IMR-90 (cell line): ENCODE measurements at regions not wholly inside any gene's neighbourhood (a gene's known extent, or its start where the extent isn't known, plus 50 kb on each side); places are given as distances from the start of the nearest gene placed in this dataset.

Source experiments
- ATAC-seq: fragments of 200-7000 bp; cut with Tn5 transposase; 2 replicates; pipeline ENCODE4 v1.9.1; 2020; ENCODE audit warnings: low read depth, mild to moderate bottlenecking, moderate library complexity
- BruUV-seq: library from RNA; stranded (reverse); fragments of 400-500 nt; replicated peaks from 2 replicates; lab custom pipeline; 2021; lab: Mats Ljungman, UMichigan
- CTCF ChIA-PET: fragments of 300-600 bp; formaldehyde crosslinking; extraction: SDS; loops from one replicate; lab custom pipeline; 2021; ENCODE audit warnings: antibody characterized with exemption; lab: Yijun Ruan, JAX
- POLR2A ChIA-PET: fragments of 300-600 bp; sonication (Branson Sonifier 250); formaldehyde crosslinking; loops from one replicate; lab custom pipeline; 2022; ENCODE audit warnings: antibody characterized with exemption; ENCODE audit not compliant: unreplicated experiment; lab: Charles Lee
- DNase-seq: peaks from one replicate; pipeline ENCODE4 v3.0.0; 2013
- H2AFZ ChIP-seq: replicated peaks from 2 replicates; pipeline ENCODE3; 2013; ENCODE audit warnings: low read length, mild to moderate bottlenecking; ENCODE audit not compliant: poor library complexity
- H2AK5ac ChIP-seq: 2 replicates; pipeline ENCODE4 v1.6.1; 2013; ENCODE audit warnings: low read depth, low read length, inconsistent platforms
- H2AK9ac ChIP-seq: replicated peaks from 2 replicates; pipeline ENCODE3; 2013; ENCODE audit warnings: mild to moderate bottlenecking, low read depth, low read length, moderate library complexity; ENCODE audit not compliant: poor library complexity
- H2BK120ac ChIP-seq: 2 replicates; pipeline ENCODE4 v1.6.1; 2013; ENCODE audit warnings: low read depth, low read length, inconsistent platforms
- H2BK15ac ChIP-seq: 3 replicates; pipeline ENCODE4 v1.6.1; 2013; ENCODE audit warnings: low read depth, low read length, inconsistent platforms
- H2BK20ac ChIP-seq: 2 replicates; pipeline ENCODE4 v1.6.1; 2013; ENCODE audit warnings: low read depth, mild to moderate bottlenecking, inconsistent platforms, low read length, moderate library complexity
- H2BK5ac ChIP-seq: 2 replicates; pipeline ENCODE4 v1.6.1; 2013; ENCODE audit warnings: mild to moderate bottlenecking, low read depth, low read length, inconsistent platforms; ENCODE audit not compliant: poor library complexity, severe bottlenecking
- H3K14ac ChIP-seq: replicated peaks from 2 replicates; pipeline ENCODE4 v1.6.1; 2013; ENCODE audit warnings: low read depth, low read length, inconsistent platforms
- H3K18ac ChIP-seq: 2 replicates; pipeline ENCODE4 v1.6.1; 2013; ENCODE audit warnings: low read depth, low read length, control low read depth
- H3K23ac ChIP-seq: 2 replicates; pipeline ENCODE4 v1.6.1; 2013; ENCODE audit warnings: low read depth, low read length, inconsistent platforms
- H3K27ac ChIP-seq: 2 replicates; pipeline ENCODE4 v1.5.1; 2013; ENCODE audit warnings: mild to moderate bottlenecking, control low read depth, low read length; ENCODE audit not compliant: insufficient read depth
- H3K27me3 ChIP-seq: 2 replicates; pipeline ENCODE4 v1.6.1; 2013; ENCODE audit warnings: low read length; ENCODE audit not compliant: control insufficient read depth, insufficient read depth
- H3K36me3 ChIP-seq: 2 replicates; pipeline ENCODE4 v1.6.1; 2013; ENCODE audit warnings: low read length, mixed read lengths; ENCODE audit not compliant: control insufficient read depth, insufficient read depth
- H3K4ac ChIP-seq: 2 replicates; pipeline ENCODE4 v1.6.1; 2013; ENCODE audit warnings: low read depth, low read length, inconsistent platforms
- H3K4me1 ChIP-seq: 2 replicates; pipeline ENCODE4 v1.6.1; 2013; ENCODE audit warnings: low read length, mixed read lengths; ENCODE audit not compliant: control insufficient read depth, insufficient read depth
- H3K4me2 ChIP-seq: 2 replicates; pipeline ENCODE4 v1.6.1; 2013; ENCODE audit warnings: low read depth, mild to moderate bottlenecking, control low read depth, low read length, moderate library complexity
- H3K4me3 ChIP-seq: 2 replicates; pipeline ENCODE4 v1.5.1; 2013; ENCODE audit warnings: low read depth, mild to moderate bottlenecking, control low read depth, low read length, moderate library complexity; ENCODE audit not compliant: insufficient read depth
- H3K56ac ChIP-seq: 2 replicates; pipeline ENCODE4 v1.6.1; 2013; ENCODE audit warnings: low read length, inconsistent platforms; ENCODE audit not compliant: insufficient read depth; ENCODE audit errors: extremely low read depth
- H3K79me1 ChIP-seq, 2 experiments: 2 replicates each; pipeline ENCODE4 v1.6.1; 2013; ENCODE audit warnings: low read length in 2 of 2, inconsistent platforms in 1 of 2, low read depth in 1 of 2
- H3K9ac ChIP-seq: 2 replicates; pipeline ENCODE4 v1.6.1; 2013; ENCODE audit warnings: low read depth, low read length, control low read depth
- H3K9me1 ChIP-seq: 2 replicates; pipeline ENCODE4 v1.6.1; 2013; ENCODE audit warnings: low read length, inconsistent platforms; ENCODE audit not compliant: insufficient read depth
- H3K9me3 ChIP-seq: 2 replicates; pipeline ENCODE4 v1.6.1; 2013; ENCODE audit warnings: low read length; ENCODE audit not compliant: control insufficient read depth, insufficient read depth
- H4K20me1 ChIP-seq: 2 replicates; pipeline ENCODE4 v1.6.1; 2013; ENCODE audit warnings: low read length, inconsistent platforms; ENCODE audit not compliant: insufficient read depth
- H4K5ac ChIP-seq: 2 replicates; pipeline ENCODE4 v1.6.1; 2013; ENCODE audit warnings: mild to moderate bottlenecking, low read depth, low read length, control low read depth
- H4K8ac ChIP-seq, 2 experiments: 2 replicates each; pipeline ENCODE4 v1.6.1; 2013; ENCODE audit warnings: low read depth in 2 of 2, low read length in 2 of 2, control low read depth in 1 of 2, inconsistent platforms in 1 of 2
- H4K91ac ChIP-seq: 2 replicates; pipeline ENCODE4 v1.6.1; 2013; ENCODE audit warnings: low read depth, low read length, inconsistent platforms; ENCODE audit not compliant: insufficient read depth
- BHLHE40 ChIP-seq: fragments of 150-350 bp; IDR thresholded peaks from 2 replicates; pipeline ENCODE4 v1.6.1; 2016; ENCODE audit warnings: mild to moderate bottlenecking, low read depth, low read length
- CEBPB ChIP-seq: IDR thresholded peaks from 2 replicates; pipeline ENCODE4 v1.6.1; 2012; ENCODE audit warnings: low read depth, low read length, improper control_type of control experiment
- CHD1 ChIP-seq: IDR thresholded peaks from 2 replicates; pipeline ENCODE4 v1.6.1; 2012; ENCODE audit warnings: low read depth, low read length, improper control_type of control experiment
- FOS ChIP-seq: fragments of 150-350 bp; IDR thresholded peaks from 2 replicates; pipeline ENCODE4 v1.6.1; 2016; ENCODE audit warnings: low read depth, low read length
- POLR2A ChIP-seq: IDR thresholded peaks from 2 replicates; pipeline ENCODE4 v1.6.1; 2012; ENCODE audit warnings: mild to moderate bottlenecking, low read depth, low read length
- RCOR1 ChIP-seq: IDR thresholded peaks from 2 replicates; pipeline ENCODE4 v1.6.1; 2012; ENCODE audit warnings: mild to moderate bottlenecking, low read length, improper control_type of control experiment; ENCODE audit not compliant: insufficient replicate concordance
- RFX5 ChIP-seq: IDR thresholded peaks from 2 replicates; pipeline ENCODE4 v1.8.0; 2012; ENCODE audit warnings: low read depth, mild to moderate bottlenecking, low read length, moderate library complexity
- SMC3 ChIP-seq: fragments of 150-350 bp; IDR thresholded peaks from 2 replicates; pipeline ENCODE4 v1.6.1; 2016; ENCODE audit warnings: low read depth, mild to moderate bottlenecking, antibody characterized with exemption, low read length, moderate library complexity
- dilution Hi-C: fragments of 300-500 bp; cut with HindIII; formaldehyde crosslinking; loops from one replicate; pipeline ENCODE4 v1.14.3; 2018; ENCODE audit warnings: low sequenced_read_pairs; ENCODE audit not compliant: unreplicated experiment
- in situ Hi-C: fragments of 300-500 bp; cut with MboI; formaldehyde crosslinking; loops from 3 replicates; pipeline ENCODE4 v1.14.3; 2019; ENCODE audit warnings: low sequenced_read_pairs, inconsistent platforms, mixed read lengths
- intact Hi-C: fragments of 100-400 bp; cut with micrococcal nuclease; formaldehyde crosslinking; loops from 2 replicates; pipeline ENCODE4 v1.10.0; 2022
- TF ChIP-seq, protein P1 (sequence below): fragments of 150-350 bp; IDR thresholded peaks from 2 replicates; pipeline ENCODE4 v1.6.1; 2017; ENCODE audit warnings: mild to moderate bottlenecking, antibody characterized with exemption, low read length, low read depth
- TF ChIP-seq, protein P2 (sequence below): fragments of 150-350 bp; IDR thresholded peaks from 2 replicates; pipeline ENCODE4 v1.6.1; 2016; ENCODE audit warnings: low read depth, mild to moderate bottlenecking, low read length, moderate library complexity, borderline replicate concordance
- TF ChIP-seq, protein P3 (sequence below): conservative IDR thresholded peaks from 2 replicates; pipeline ENCODE4 v1.5.1; 2012; ENCODE audit warnings: mild to moderate bottlenecking, low read depth, low read length, improper control_type of control experiment

DNA sequence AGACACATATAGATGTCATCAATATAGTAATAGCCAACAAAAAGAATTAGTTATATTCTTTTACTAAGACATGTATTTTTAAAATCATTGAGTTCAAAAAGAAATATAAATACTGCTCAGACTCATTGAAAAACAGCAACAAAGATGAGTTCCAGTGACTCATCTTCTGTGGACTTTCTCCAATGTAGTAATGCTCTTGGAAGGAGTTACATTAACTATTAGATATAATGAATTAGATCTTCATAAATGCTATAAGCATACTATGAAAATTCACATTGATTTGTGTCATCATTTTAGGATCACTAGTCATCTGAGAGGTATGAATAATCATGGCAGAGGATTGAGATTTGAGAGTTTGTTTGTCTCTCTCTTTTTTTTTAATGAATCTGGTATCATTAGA, 547.8 kb upstream of the PCDH7 start:
- Histone ChIP-seq H3K9me3 (peaks cover 2% of the 10 kb centered on the region), H4K91ac (no peak overlapping the region), H3K4ac (no peak overlapping the region), H2AK9ac (no peak overlapping the region), H3K27me3 (no peaks in the 10 kb centered on the region), H3K4me2 (no peak overlapping the region), H3K36me3 (no peaks in the 10 kb centered on the region), H3K14ac (no peak overlapping the region), H4K8ac (no peak overlapping the region), H3K79me1 (no peaks in the 10 kb centered on the region), H2AK5ac (no peak overlapping the region), H3K4me3 (no peak overlapping the region), H3K4me1 (no peaks in the 10 kb centered on the region), H2AFZ (no peak overlapping the region), H3K9me1 (no peaks in the 10 kb centered on the region), H2BK120ac (no peak overlapping the region), H2BK5ac (no peak overlapping the region), H3K18ac (no peak overlapping the region), H4K5ac (no peak overlapping the region), H3K23ac (no peak overlapping the region), H3K9ac (no peak overlapping the region), H3K56ac (no peak overlapping the region), H2BK15ac (no peak overlapping the region), H4K20me1 (no peaks in the 10 kb centered on the region), H3K27ac (no peak overlapping the region), H2BK20ac (no peak overlapping the region)
- in situ Hi-C loops: no loop called here
- ChIA-PET POLR2A (no interaction called here), CTCF (interaction anchor here (0.6 kb wide), 1 partner anchor 128 kb away, joined by 3 read pairs; no protein-coding TSS in a partner anchor)
- DNase-seq: peak; percentile 2
- no TSS peak for BruUV-seq
- TF ChIP-seq FOS (no peak), SMC3 (no peak), BHLHE40 (no peak), CHD1 (no peak), CEBPB (no peak), RCOR1 (no peak), RFX5 (no peak), POLR2A (no peak)
- TF ChIP-seq, protein P1, sequence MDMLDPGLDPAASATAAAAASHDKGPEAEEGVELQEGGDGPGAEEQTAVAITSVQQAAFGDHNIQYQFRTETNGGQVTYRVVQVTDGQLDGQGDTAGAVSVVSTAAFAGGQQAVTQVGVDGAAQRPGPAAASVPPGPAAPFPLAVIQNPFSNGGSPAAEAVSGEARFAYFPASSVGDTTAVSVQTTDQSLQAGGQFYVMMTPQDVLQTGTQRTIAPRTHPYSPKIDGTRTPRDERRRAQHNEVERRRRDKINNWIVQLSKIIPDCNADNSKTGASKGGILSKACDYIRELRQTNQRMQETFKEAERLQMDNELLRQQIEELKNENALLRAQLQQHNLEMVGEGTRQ: no peak
- TF ChIP-seq, protein P2, sequence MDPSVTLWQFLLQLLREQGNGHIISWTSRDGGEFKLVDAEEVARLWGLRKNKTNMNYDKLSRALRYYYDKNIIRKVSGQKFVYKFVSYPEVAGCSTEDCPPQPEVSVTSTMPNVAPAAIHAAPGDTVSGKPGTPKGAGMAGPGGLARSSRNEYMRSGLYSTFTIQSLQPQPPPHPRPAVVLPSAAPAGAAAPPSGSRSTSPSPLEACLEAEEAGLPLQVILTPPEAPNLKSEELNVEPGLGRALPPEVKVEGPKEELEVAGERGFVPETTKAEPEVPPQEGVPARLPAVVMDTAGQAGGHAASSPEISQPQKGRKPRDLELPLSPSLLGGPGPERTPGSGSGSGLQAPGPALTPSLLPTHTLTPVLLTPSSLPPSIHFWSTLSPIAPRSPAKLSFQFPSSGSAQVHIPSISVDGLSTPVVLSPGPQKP: no peak
- TF ChIP-seq, protein P3, sequence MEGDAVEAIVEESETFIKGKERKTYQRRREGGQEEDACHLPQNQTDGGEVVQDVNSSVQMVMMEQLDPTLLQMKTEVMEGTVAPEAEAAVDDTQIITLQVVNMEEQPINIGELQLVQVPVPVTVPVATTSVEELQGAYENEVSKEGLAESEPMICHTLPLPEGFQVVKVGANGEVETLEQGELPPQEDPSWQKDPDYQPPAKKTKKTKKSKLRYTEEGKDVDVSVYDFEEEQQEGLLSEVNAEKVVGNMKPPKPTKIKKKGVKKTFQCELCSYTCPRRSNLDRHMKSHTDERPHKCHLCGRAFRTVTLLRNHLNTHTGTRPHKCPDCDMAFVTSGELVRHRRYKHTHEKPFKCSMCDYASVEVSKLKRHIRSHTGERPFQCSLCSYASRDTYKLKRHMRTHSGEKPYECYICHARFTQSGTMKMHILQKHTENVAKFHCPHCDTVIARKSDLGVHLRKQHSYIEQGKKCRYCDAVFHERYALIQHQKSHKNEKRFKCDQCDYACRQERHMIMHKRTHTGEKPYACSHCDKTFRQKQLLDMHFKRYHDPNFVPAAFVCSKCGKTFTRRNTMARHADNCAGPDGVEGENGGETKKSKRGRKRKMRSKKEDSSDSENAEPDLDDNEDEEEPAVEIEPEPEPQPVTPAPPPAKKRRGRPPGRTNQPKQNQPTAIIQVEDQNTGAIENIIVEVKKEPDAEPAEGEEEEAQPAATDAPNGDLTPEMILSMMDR: no peak
- no peak for ATAC-seq
- dilution Hi-C loops: no loop called here
- intact Hi-C loops: no loop called here
